Tibial artery (tissue), 4 donors: ENCODE measurements at regions not wholly inside any gene's neighbourhood (a gene's known extent, or its start where the extent isn't known, plus 50 kb on each side); places are given as distances from the start of the nearest gene placed in this dataset.
"Not testable (repeated sequence)": the region's sequence is repeated elsewhere in the genome, so short reads cannot be mapped to it uniquely, and the experiment has no call there.

Experiments
- DNase-seq, 2 donors: peaks; one replicate each; pipeline ENCODE4 v3.0.0-alpha.2; 2019
- H3K27ac ChIP-seq, 2 donors: fragments of 200-600 bp; sonication (generic) in 1 of 2; 1 replicate in 1 of 2; 2 replicates in 1 of 2; pipeline ENCODE4 v1.5.1; 2018 to 2019; ENCODE audit warnings: mild to moderate bottlenecking in 1 of 2
- H3K27me3 ChIP-seq, 2 donors: fragments of 200-600 bp; sonication (generic) in 1 of 2; one replicate each; pipeline versions ENCODE4 v1.5.1 to v1.6.0; 2016 to 2019
- H3K36me3 ChIP-seq, 3 donors: fragments of 200-600 bp; sonication (generic) in 2 of 3; one replicate each; pipeline ENCODE4 v1.5.1; 2016 to 2019; ENCODE audit warnings: mild to moderate bottlenecking in 2 of 3
- H3K4me1 ChIP-seq, 4 donors: fragments of 200-600 bp; sonication (generic) in 2 of 4; 1 replicate in 3 of 4; 2 replicates in 1 of 4; pipeline ENCODE4 v1.5.1; 2016 to 2019
- H3K4me3 ChIP-seq, 2 donors: fragments of 200-600 bp; sonication (generic) in 1 of 2; 1 replicate in 1 of 2; 2 replicates in 1 of 2; pipeline ENCODE4 v1.5.1; 2018 to 2019; ENCODE audit warnings: mild to moderate bottlenecking in 2 of 2
- H3K9me3 ChIP-seq, 3 donors: fragments of 200-600 bp; sonication (generic) in 1 of 3; one replicate each; pipeline ENCODE4 v1.5.1; 2016 to 2019
- intact Hi-C: fragments of 100-400 bp; cut with DNase I; formaldehyde crosslinking; loops from one replicate; pipeline ENCODE4 v1.15.0; 2023; ENCODE audit warnings: low total_unique reads
- TF ChIP-seq, protein P1 (sequence below), 2 experiments: fragments of 200-600 bp in 1 of 2; fragments of 450-650 bp in 1 of 2; IDR thresholded peaks; one replicate each; pipeline ENCODE4 v1.5.1; 2017 to 2019; ENCODE audit warnings: antibody characterized with exemption in 2 of 2, mild to moderate bottlenecking in 1 of 2, moderate library complexity in 1 of 2

DNA sequence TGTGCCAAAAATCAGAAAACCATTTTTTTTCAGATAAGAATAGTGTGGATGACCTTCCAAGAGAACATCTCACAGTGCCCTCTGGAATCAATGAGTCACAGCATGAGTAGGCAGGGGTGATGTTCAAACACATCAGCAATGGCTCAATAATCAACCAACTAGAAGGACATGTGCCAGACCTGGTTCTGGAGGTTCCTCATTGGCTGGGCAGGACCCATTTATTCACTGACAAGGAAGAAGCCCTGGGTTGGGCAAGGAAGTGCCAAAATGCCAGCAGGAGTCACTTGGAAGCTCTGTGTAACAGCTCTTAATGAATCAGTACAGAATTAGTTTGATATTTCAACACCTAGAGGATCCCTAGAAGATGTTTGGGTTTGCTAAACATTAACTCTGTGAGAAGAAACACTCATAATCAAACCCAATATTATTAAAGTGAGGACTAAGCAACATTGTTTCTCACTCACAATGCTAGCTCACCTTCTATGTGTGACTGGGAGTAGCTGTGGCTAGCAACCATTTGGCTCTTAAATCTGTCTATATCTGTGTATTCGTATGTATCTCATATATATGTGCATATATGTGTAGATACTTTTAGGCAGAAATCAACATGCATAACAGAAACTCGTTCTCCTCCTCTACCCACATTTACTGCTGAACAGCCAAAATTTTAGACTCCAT, 72.3 kb upstream of the APBB1IP start:
- TF ChIP-seq, protein P1, sequence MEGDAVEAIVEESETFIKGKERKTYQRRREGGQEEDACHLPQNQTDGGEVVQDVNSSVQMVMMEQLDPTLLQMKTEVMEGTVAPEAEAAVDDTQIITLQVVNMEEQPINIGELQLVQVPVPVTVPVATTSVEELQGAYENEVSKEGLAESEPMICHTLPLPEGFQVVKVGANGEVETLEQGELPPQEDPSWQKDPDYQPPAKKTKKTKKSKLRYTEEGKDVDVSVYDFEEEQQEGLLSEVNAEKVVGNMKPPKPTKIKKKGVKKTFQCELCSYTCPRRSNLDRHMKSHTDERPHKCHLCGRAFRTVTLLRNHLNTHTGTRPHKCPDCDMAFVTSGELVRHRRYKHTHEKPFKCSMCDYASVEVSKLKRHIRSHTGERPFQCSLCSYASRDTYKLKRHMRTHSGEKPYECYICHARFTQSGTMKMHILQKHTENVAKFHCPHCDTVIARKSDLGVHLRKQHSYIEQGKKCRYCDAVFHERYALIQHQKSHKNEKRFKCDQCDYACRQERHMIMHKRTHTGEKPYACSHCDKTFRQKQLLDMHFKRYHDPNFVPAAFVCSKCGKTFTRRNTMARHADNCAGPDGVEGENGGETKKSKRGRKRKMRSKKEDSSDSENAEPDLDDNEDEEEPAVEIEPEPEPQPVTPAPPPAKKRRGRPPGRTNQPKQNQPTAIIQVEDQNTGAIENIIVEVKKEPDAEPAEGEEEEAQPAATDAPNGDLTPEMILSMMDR (IDR thresholded peaks at IDR 0.05): no peak
- Histone ChIP-seq H3K27me3 (no peaks in the 10 kb centered on the region), H3K36me3 (no peaks in the 10 kb centered on the region), H3K4me3 (no peak overlapping the region), H3K9me3 (no peaks in the 10 kb centered on the region), H3K27ac (no peak overlapping the region), H3K4me1 (no peaks in the 10 kb centered on the region)
- no peak for DNase-seq
- intact Hi-C loops: no loop called here

DNA sequence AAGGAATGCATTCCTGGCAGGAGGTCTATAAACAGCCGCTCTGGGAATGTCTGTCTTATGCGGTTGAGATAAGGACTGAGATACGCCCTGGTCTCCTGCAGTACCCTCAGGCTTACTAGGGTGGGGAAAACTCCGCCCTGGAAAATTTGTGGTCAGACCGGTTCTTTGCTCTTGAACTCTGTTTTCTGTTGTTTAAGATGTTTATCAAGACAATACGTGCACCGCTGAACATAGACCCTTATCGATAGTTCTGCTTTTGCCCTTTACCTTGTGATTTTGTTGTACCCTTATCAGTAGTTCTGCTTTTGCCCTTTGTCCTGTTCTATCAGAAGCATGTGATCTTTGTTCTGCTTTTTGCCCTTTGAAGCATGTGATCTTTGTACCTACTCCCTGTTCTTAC, 71.1 kb upstream of the APBB1IP start:
- H3K9me3 ChIP-seq, H3K4me3 ChIP-seq, DNase-seq, H3K27ac ChIP-seq, H3K36me3 ChIP-seq, intact Hi-C loops, H3K27me3 ChIP-seq, H3K4me1 ChIP-seq: not testable (repeated sequence)

DNA sequence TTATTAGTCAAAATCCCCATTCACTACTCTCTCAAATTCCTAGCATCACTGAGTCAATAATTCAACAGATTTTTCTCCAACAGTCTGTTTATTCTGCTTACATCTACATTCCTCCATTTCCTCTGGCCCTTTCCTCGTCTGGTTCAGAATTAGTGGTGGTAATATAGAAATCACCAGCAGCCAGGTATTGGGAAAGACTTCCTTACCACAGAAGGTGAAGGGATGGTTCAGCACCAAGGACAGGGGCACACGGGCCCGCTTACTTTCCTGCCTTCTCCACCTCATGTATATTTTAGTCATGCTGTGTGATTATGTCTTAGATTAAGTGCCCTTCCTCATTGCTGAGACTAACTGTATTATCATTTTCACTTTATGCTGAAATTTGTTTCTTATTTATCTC, 70.4 kb upstream of the APBB1IP start:
- intact Hi-C loops: no loop called here
- Histone ChIP-seq H3K27me3 (no peaks in the 10 kb centered on the region), H3K4me3 (no peak overlapping the region), H3K36me3 (no peaks in the 10 kb centered on the region), H3K27ac (no peak overlapping the region), H3K9me3 (no peaks in the 10 kb centered on the region), H3K4me1 (no peaks in the 10 kb centered on the region)
- TF ChIP-seq, protein P1 (IDR thresholded peaks at IDR 0.05): no peak
- no peak for DNase-seq

DNA sequence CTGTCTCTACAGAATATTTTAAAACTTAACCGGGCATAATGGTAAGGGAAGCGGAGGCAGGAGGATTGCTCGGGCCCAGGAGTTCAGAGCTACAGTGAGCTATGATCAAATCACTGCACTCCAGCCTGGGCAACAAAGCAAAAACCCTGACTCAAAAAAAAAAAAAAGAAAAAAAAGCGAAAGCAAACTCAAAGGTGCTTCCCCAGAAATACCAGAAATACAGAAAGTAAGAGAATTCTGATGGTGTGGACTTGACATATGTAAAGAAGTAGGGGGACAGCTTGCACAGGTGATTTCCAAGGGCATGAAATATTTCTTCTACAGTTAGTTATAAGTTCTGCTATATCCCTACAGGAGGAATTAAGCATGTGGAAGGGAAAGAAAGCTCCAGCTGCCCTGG, 69.7 kb upstream of the APBB1IP start:
- TF ChIP-seq, protein P1 (IDR thresholded peaks at IDR 0.05): no peak
- intact Hi-C loops: no loop called here

DNA sequence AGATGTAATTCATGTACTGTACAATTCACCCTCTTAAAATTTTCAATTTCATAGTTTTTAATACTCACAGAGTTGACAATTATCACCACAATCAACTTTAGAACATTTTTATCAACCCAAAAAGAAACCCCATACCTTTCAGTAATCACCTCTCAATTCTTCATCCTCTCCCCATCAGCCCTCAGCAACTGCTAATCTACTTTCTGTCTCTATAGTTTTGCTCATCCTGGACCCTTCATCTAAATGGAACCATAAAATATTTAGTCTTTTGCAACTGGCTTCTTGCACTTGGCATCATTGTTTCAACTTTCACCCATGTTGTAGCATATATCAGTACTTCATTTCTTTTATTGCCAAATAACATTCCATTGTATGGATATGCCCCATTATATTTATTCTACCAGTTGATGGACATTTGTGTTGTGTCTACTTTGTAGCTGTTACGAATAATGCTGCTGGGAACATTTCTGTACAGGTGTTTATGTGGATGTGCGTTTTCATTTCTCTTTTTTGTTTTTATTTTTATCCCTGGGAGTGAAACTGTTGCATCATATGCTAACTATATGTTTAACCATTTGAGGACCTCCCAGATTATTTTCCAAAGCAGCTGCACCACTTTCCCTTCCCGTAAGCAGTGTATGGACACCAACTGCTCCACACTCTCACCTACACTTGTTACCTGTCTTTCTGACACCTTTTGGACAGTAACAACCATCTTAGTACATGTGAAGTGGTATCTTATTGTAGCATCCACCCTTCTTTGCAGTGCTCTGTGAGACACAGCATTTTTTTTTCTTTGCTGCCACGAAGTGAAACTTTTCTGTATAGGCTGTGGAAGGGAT, 65.4 kb upstream of the APBB1IP start:
- TF ChIP-seq, protein P1 (IDR thresholded peaks at IDR 0.05): no peak
- intact Hi-C loops: no loop called here

More for the DNA sequence above, 69.7 kb upstream of the APBB1IP start:
- no peak for DNase-seq
- Histone ChIP-seq H3K27me3 (no peaks in the 10 kb centered on the region), H3K9me3 (no peaks in the 10 kb centered on the region), H3K36me3 (no peaks in the 10 kb centered on the region), H3K4me3 (no peak overlapping the region), H3K4me1 (no peaks in the 10 kb centered on the region), H3K27ac (no peak overlapping the region)

DNA sequence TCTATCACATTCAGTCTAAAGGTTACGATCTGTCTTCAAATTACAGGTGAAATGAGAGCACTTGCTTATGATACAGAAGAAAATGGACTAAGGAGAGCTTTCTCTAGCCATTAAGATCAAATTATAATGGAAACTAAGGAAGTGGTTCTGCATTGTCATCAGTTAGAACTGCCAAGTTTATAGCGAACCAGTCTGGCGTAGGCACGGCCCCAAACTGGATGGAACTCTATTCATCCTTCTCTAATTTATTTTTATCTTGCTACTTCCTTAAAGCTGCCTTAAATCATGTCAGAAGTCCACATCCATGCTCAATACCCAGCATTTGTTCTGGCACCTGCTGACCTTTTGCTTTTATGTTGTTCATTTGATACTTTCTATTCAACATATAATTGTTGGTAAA, 63.7 kb upstream of the APBB1IP start:
- Histone ChIP-seq H3K9me3 (no peaks in the 10 kb centered on the region), H3K4me3 (no peak overlapping the region), H3K27me3 (peaks cover 0 to 6% of the 10 kb centered on the region in 2 donors), H3K36me3 (no peaks in the 10 kb centered on the region), H3K27ac (no peak overlapping the region), H3K4me1 (no peaks in the 10 kb centered on the region)
- DNase-seq: peak in 1 of 2 donors; percentile 24
- intact Hi-C loops: no loop called here
- TF ChIP-seq, protein P1 (IDR thresholded peaks at IDR 0.05): no peak

More for the DNA sequence above, 65.4 kb upstream of the APBB1IP start:
- DNase-seq: no peak
- Histone ChIP-seq H3K9me3 (no peaks in the 10 kb centered on the region), H3K4me3 (no peak overlapping the region), H3K4me1 (no peaks in the 10 kb centered on the region), H3K27me3 (peaks cover 0 to 6% of the 10 kb centered on the region in 2 donors), H3K27ac (no peak overlapping the region), H3K36me3 (no peaks in the 10 kb centered on the region)

DNA sequence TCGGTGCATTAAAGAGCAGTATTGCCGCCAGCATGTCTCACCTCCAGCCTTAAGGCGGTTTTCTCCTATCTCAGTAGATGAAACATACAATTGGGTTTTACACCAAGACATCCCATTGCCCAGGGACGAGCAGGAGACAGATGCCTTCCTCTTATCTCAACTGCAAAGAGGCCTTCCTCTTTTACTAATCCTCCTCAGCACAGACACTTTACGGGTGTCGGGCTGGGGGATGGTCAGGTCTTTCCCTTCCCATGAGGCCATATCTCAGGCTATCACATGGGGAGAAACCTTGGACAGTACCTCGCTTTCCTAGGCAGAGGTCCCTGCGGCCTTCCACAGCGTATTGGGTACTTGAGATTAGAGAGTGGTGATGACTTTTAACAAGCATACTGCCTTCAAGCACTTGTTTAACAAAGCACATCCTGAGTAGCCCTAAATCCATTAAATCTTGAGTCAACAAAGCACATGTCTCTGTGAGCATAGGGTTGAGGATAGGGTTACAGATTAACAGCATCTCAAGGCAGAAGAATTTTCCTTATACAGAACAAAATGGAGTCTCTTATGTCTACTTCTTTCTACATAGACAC, 60.8 kb upstream of the APBB1IP start:
- H3K9me3 ChIP-seq: not testable (repeated sequence)

More for the DNA sequence above, 60.8 kb upstream of the APBB1IP start:
- H3K27ac ChIP-seq, H3K4me3 ChIP-seq, H3K4me1 ChIP-seq, DNase-seq, H3K27me3 ChIP-seq, intact Hi-C loops, H3K36me3 ChIP-seq: not testable (repeated sequence)
